Activated CD4-positive, alpha-beta T cell treated with anti-CD3 and anti-CD28 coated beads, Interleukin-10, Interleukin-2, amounts not matched to agents 100 ng/mL and 50 ng/mL, durations not matched to agents 16 hours and 8 hours (primary cell): ENCODE measurements at regions not wholly inside any gene's neighbourhood (a gene's known extent, or its start where the extent isn't known, plus 50 kb on each side); places are given as distances from the start of the nearest gene placed in this dataset.
"Not testable (repeated sequence)": the region's sequence is repeated elsewhere in the genome, so short reads cannot be mapped to it uniquely, and the experiment has no call there.

Source experiments
- DNase-seq: peaks from one replicate; pipeline ENCODE4 v3.0.0-alpha.2; 2020

GRCh38 chr11:15824060-15824459 is 532.3 kb downstream of the SOX6 start:
- DNase-seq = no peak

- DNase-seq = no peak
Observed at GRCh38 chr11:15825976-15826650, 530.2 kb downstream of the SOX6 start.

GRCh38 chr11:15826826-15827225 is 529.5 kb downstream of the SOX6 start:
- peak; percentile 21 for DNase-seq

GRCh38 chr11:15828215-15828853 is 528.0 kb downstream of the SOX6 start:
- no peak for DNase-seq

- DNase-seq = no peak
Observed at GRCh38 chr11:15829312-15829711, 527.0 kb downstream of the SOX6 start.

GRCh38 chr11:15830741-15831428 is 525.5 kb downstream of the SOX6 start:
- DNase-seq = no peak

GRCh38 chr11:15835788-15836411 is 520.4 kb downstream of the SOX6 start:
- DNase-seq = no peak

GRCh38 chr11:15836795-15837194 is 519.6 kb downstream of the SOX6 start:
- no peak for DNase-seq

GRCh38 chr11:15837901-15838489 is 518.4 kb downstream of the SOX6 start:
- no peak for DNase-seq

GRCh38 chr11:15839061-15839460 is 517.3 kb downstream of the SOX6 start:
- no peak for DNase-seq

GRCh38 chr11:15840966-15841365 is 515.4 kb downstream of the SOX6 start:
- no peak for DNase-seq

- DNase-seq = no peak
Observed at GRCh38 chr11:15841931-15842740, 514.2 kb downstream of the SOX6 start.

GRCh38 chr11:15843309-15843872 is 513.0 kb downstream of the SOX6 start:
- no peak for DNase-seq

GRCh38 chr11:15845261-15845660 is 511.1 kb downstream of the SOX6 start:
- DNase-seq = no peak

GRCh38 chr11:15848631-15849168 is 507.6 kb downstream of the SOX6 start:
- no peak for DNase-seq

GRCh38 chr11:15849257-15849656 is 507.1 kb downstream of the SOX6 start:
- DNase-seq = no peak

GRCh38 chr11:15850335-15850734 is 506.0 kb downstream of the SOX6 start:
- not testable (repeated sequence) for DNase-seq

GRCh38 chr11:15851051-15851498 is 505.3 kb downstream of the SOX6 start:
- DNase-seq = no peak

- DNase-seq = no peak
Observed at GRCh38 chr11:15852179-15852578, 504.2 kb downstream of the SOX6 start.

- DNase-seq = no peak
Observed at GRCh38 chr11:15854245-15854644, 502.1 kb downstream of the SOX6 start.

GRCh38 chr11:15858881-15859280 is 497.5 kb downstream of the SOX6 start:
- no peak for DNase-seq

GRCh38 chr11:15859411-15859810 is 496.9 kb downstream of the SOX6 start:
- DNase-seq = no peak
